ENCODE measurements at regions not wholly inside any gene's neighbourhood (a gene's known extent, or its start where the extent isn't known, plus 50 kb on each side); places are given as distances from the start of the nearest gene placed in this dataset.

GRCh38 chr3:87627316-87627715 is 350.9 kb upstream of the POU1F1 start:
- Histone ChIP-seq H3K4me3 (ENCODE audit: low read length in 2 of 2) (no peak overlapping the region), H3K9me3 (ENCODE audit: control insufficient read depth in 2 of 2, insufficient read depth in 1 of 2, low read length in 1 of 2) (no peaks in the 10 kb centered on the region), H3K4me1 (ENCODE audit: control insufficient read depth in 2 of 2, insufficient read depth in 2 of 2, low read length in 2 of 2) (no peaks in the 10 kb centered on the region), H3K36me3 (ENCODE audit: control insufficient read depth in 2 of 2, insufficient read depth in 2 of 2, low read length in 1 of 2) (no peaks in the 10 kb centered on the region), H3K27ac (ENCODE audit: low read depth in 1 of 2, low read length in 1 of 2) (no peak overlapping the region), H3K27me3 (ENCODE audit: control insufficient read depth in 2 of 2, insufficient read depth in 1 of 2, low read length in 1 of 2) (no peaks in the 10 kb centered on the region)
- 81% methylated on average over 4 of the region's 4 CpGs for WGBS
- no peak for DNase-seq (ENCODE audit: low read depth in 6 of 9, low spot score in 9 of 9)

- 91% methylated on average over 1 of the region's 1 CpG for WGBS
- Histone ChIP-seq H3K36me3 (ENCODE audit: control insufficient read depth in 2 of 2, insufficient read depth in 2 of 2, low read length in 1 of 2) (no peaks in the 10 kb centered on the region), H3K4me3 (ENCODE audit: low read length in 2 of 2) (no peak overlapping the region), H3K27me3 (ENCODE audit: control insufficient read depth in 2 of 2, insufficient read depth in 1 of 2, low read length in 1 of 2) (no peaks in the 10 kb centered on the region), H3K4me1 (ENCODE audit: control insufficient read depth in 2 of 2, insufficient read depth in 2 of 2, low read length in 2 of 2) (no peaks in the 10 kb centered on the region), H3K27ac (ENCODE audit: low read depth in 1 of 2, low read length in 1 of 2) (no peak overlapping the region), H3K9me3 (ENCODE audit: control insufficient read depth in 2 of 2, insufficient read depth in 1 of 2, low read length in 1 of 2) (no peaks in the 10 kb centered on the region)
- no peak for DNase-seq (ENCODE audit: low read depth in 6 of 9, low spot score in 9 of 9)
These were observed 350.2 kb upstream of the POU1F1 start for GRCh38 chr3:87626546-87626945.

- WGBS = 98% methylated on average over 2 of the region's 2 CpGs
- H3K4me3 ChIP-seq (ENCODE audit: low read length in 2 of 2) = no peak overlapping the region
- H3K4me1 ChIP-seq (ENCODE audit: control insufficient read depth in 2 of 2, insufficient read depth in 2 of 2, low read length in 2 of 2) = no peaks in the 10 kb centered on the region
- no peak for DNase-seq (ENCODE audit: low read depth in 6 of 9, low spot score in 9 of 9)
- H3K27me3 ChIP-seq (ENCODE audit: control insufficient read depth in 2 of 2, insufficient read depth in 1 of 2, low read length in 1 of 2) = no peaks in the 10 kb centered on the region
- no peaks in the 10 kb centered on the region for H3K36me3 ChIP-seq (ENCODE audit: control insufficient read depth in 2 of 2, insufficient read depth in 2 of 2, low read length in 1 of 2)
- H3K27ac ChIP-seq (ENCODE audit: low read depth in 1 of 2, low read length in 1 of 2) = no peak overlapping the region
- H3K9me3 ChIP-seq (ENCODE audit: control insufficient read depth in 2 of 2, insufficient read depth in 1 of 2, low read length in 1 of 2) = no peaks in the 10 kb centered on the region
These were observed 349.5 kb upstream of the POU1F1 start for GRCh38 chr3:87625876-87626275.

DNA sequence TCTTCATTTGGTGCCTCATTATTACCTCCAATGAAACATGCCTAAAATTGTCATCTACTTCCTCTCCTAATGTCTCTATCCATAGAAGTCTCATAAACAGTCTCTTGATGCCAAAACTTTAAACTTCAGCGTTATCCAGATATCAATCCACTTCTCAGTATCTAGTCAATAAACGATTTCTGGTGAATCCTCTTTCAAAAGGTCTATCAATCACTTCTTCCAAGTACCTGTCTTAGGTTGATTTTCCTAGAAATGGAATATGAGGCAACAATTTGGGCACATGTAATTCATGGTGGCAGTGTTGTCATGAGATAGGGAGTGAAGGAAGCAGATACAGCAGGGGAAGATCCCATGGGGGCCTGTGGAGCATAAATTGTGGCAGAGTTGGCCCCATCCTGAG is 348.5 kb upstream of the POU1F1 start:
- no peaks in the 10 kb centered on the region for H3K9me3 ChIP-seq (ENCODE audit: control insufficient read depth in 2 of 2, insufficient read depth in 1 of 2, low read length in 1 of 2)
- H3K36me3 ChIP-seq (ENCODE audit: control insufficient read depth in 2 of 2, insufficient read depth in 2 of 2, low read length in 1 of 2) = no peaks in the 10 kb centered on the region
- no peaks in the 10 kb centered on the region for H3K27me3 ChIP-seq (ENCODE audit: control insufficient read depth in 2 of 2, insufficient read depth in 1 of 2, low read length in 1 of 2)
- H3K4me1 ChIP-seq (ENCODE audit: control insufficient read depth in 2 of 2, insufficient read depth in 2 of 2, low read length in 2 of 2) = no peaks in the 10 kb centered on the region
- H3K4me3 ChIP-seq (ENCODE audit: low read length in 2 of 2) = no peak overlapping the region
- 91% methylated on average over 2 of the region's 2 CpGs for WGBS
- no peak for DNase-seq (ENCODE audit: low read depth in 6 of 9, low spot score in 9 of 9)
- H3K27ac ChIP-seq (ENCODE audit: low read depth in 1 of 2, low read length in 1 of 2) = no peak overlapping the region

GRCh38 chr3:87621667-87622066 is 345.3 kb upstream of the POU1F1 start:
- no peak for DNase-seq (ENCODE audit: low read depth in 6 of 9, low spot score in 9 of 9)
- no peak overlapping the region for H3K27ac ChIP-seq (ENCODE audit: low read depth in 1 of 2, low read length in 1 of 2)
- H3K4me1 ChIP-seq (ENCODE audit: control insufficient read depth in 2 of 2, insufficient read depth in 2 of 2, low read length in 2 of 2) = no peaks in the 10 kb centered on the region
- H3K36me3 ChIP-seq (ENCODE audit: control insufficient read depth in 2 of 2, insufficient read depth in 2 of 2, low read length in 1 of 2) = no peaks in the 10 kb centered on the region
- WGBS = 89% methylated on average over 1 of the region's 1 CpG
- no peaks in the 10 kb centered on the region for H3K9me3 ChIP-seq (ENCODE audit: control insufficient read depth in 2 of 2, insufficient read depth in 1 of 2, low read length in 1 of 2)
- H3K4me3 ChIP-seq (ENCODE audit: low read length in 2 of 2) = no peak overlapping the region
- H3K27me3 ChIP-seq (ENCODE audit: control insufficient read depth in 2 of 2, insufficient read depth in 1 of 2, low read length in 1 of 2) = no peaks in the 10 kb centered on the region

DNA sequence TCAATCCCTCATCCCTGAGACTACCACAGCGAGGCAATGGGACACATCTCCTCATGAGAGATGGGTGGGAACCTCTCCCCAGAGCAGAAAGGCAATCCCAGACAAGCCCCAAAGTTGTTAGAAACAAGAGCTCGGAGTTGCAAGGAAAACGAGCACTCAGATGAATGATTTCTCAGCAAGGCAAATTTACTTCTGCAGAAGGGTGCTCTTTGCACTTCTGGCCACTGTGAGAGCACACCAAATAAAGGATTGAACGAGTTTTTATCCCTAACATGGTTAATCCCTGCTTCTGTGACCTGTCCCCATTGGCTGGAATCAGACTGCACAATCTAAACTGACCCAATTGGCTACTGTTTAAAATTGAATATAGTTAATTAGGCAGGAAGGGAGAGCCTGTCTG is 339.1 kb upstream of the POU1F1 start:
- WGBS = 79% methylated on average over 4 of the region's 4 CpGs
- no peaks in the 10 kb centered on the region for H3K4me1 ChIP-seq (ENCODE audit: control insufficient read depth in 2 of 2, insufficient read depth in 2 of 2, low read length in 2 of 2)
- H3K27ac ChIP-seq (ENCODE audit: low read depth in 1 of 2, low read length in 1 of 2) = no peak overlapping the region
- H3K9me3 ChIP-seq (ENCODE audit: control insufficient read depth in 2 of 2, insufficient read depth in 1 of 2, low read length in 1 of 2) = peaks cover 2 to 4% of the 10 kb centered on the region in 2 donors
- H3K27me3 ChIP-seq (ENCODE audit: control insufficient read depth in 2 of 2, insufficient read depth in 1 of 2, low read length in 1 of 2) = no peaks in the 10 kb centered on the region
- H3K4me3 ChIP-seq (ENCODE audit: low read length in 2 of 2) = no peak overlapping the region
- H3K36me3 ChIP-seq (ENCODE audit: control insufficient read depth in 2 of 2, insufficient read depth in 2 of 2, low read length in 1 of 2) = no peaks in the 10 kb centered on the region
- no peak for DNase-seq (ENCODE audit: low read depth in 6 of 9, low spot score in 9 of 9)

DNA sequence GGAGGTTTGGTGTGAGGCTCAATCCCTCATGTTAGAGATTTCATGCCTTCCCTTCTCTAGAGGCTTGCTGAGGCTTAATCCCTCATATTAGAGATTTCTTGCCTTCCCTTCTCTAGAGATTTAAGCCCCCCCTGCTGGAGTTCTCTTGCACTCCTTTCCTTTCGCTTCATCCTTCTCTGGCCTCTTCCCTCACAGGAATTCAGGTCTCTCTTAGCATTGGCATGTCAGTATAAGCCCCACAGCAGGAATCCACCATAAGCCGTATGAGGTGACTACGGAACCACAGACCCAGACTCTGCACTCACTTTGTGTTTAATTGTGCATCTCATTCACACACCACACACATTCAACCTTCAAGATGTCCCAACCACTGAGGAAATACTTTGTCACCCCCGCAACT is 338.6 kb upstream of the POU1F1 start:
- Histone ChIP-seq H3K27me3 (ENCODE audit: control insufficient read depth in 2 of 2, insufficient read depth in 1 of 2, low read length in 1 of 2) (no peaks in the 10 kb centered on the region), H3K4me3 (ENCODE audit: low read length in 2 of 2) (no peak overlapping the region), H3K27ac (ENCODE audit: low read depth in 1 of 2, low read length in 1 of 2) (no peak overlapping the region), H3K4me1 (ENCODE audit: control insufficient read depth in 2 of 2, insufficient read depth in 2 of 2, low read length in 2 of 2) (no peaks in the 10 kb centered on the region), H3K9me3 (ENCODE audit: control insufficient read depth in 2 of 2, insufficient read depth in 1 of 2, low read length in 1 of 2) (peaks cover 2 to 4% of the 10 kb centered on the region in 2 donors), H3K36me3 (ENCODE audit: control insufficient read depth in 2 of 2, insufficient read depth in 2 of 2, low read length in 1 of 2) (no peaks in the 10 kb centered on the region)
- 97% methylated on average over 4 of the region's 4 CpGs for WGBS
- no peak for DNase-seq (ENCODE audit: low read depth in 6 of 9, low spot score in 9 of 9)

DNA sequence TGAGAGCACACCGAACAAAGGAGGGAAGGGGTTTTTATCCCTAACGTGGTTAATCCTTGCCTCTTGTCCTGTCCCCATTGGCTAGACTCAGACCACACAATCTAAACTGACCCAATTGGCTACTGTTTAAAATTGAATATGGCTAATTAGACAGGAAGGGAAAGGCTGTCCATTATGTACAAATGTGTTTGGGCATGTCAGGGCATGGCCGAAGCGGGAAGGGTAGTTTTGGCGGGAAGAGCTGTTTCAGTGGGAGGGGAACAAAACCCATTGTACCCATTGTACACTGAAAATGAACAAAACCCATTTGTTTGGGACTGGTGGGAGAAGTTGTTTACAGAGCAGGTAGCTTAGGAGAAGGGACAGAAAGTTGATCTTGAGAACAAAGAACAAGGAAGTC is 330.9 kb upstream of the POU1F1 start:
- no peak overlapping the region for H3K4me3 ChIP-seq (ENCODE audit: low read length in 2 of 2)
- H3K9me3 ChIP-seq (ENCODE audit: control insufficient read depth in 2 of 2, insufficient read depth in 1 of 2, low read length in 1 of 2) = no peaks in the 10 kb centered on the region
- no peak for DNase-seq (ENCODE audit: low read depth in 6 of 9, low spot score in 9 of 9)
- WGBS = 95% methylated on average over 5 of the region's 5 CpGs
- no peaks in the 10 kb centered on the region for H3K27me3 ChIP-seq (ENCODE audit: control insufficient read depth in 2 of 2, insufficient read depth in 1 of 2, low read length in 1 of 2)
- no peaks in the 10 kb centered on the region for H3K36me3 ChIP-seq (ENCODE audit: control insufficient read depth in 2 of 2, insufficient read depth in 2 of 2, low read length in 1 of 2)
- no peak overlapping the region for H3K27ac ChIP-seq (ENCODE audit: low read depth in 1 of 2, low read length in 1 of 2)
- H3K4me1 ChIP-seq (ENCODE audit: control insufficient read depth in 2 of 2, insufficient read depth in 2 of 2, low read length in 2 of 2) = no peaks in the 10 kb centered on the region

- 90% methylated on average over 4 of the region's 4 CpGs for WGBS
These were observed 319.4 kb upstream of the POU1F1 start for GRCh38 chr3:87595798-87596197.

DNA sequence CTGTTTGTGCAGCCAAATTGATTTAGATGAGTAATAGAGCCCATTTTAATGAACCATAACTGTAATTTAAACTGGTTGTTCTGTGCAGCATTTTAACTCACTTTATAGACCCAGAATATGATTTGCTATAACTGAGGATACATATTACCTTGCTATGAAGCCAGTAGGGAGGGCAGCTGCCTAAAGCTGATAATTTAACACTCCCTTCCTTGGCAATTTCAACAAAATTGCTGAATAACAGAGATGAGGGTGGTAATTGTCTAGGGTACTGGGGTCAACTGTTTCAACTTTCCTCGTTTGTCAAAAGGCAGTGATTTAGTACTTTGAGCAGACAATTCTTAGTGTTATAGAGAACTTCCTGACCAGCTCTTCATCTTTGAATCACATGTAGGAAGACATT is 304.9 kb upstream of the POU1F1 start:
- no peaks in the 10 kb centered on the region for H3K36me3 ChIP-seq (ENCODE audit: control insufficient read depth in 2 of 2, insufficient read depth in 2 of 2, low read length in 1 of 2)
- H3K9me3 ChIP-seq (ENCODE audit: control insufficient read depth in 2 of 2, insufficient read depth in 1 of 2, low read length in 1 of 2) = no peaks in the 10 kb centered on the region
- 81% methylated on average over 1 of the region's 1 CpG for WGBS
- no peak overlapping the region for H3K27ac ChIP-seq (ENCODE audit: low read depth in 1 of 2, low read length in 1 of 2)
- H3K4me1 ChIP-seq (ENCODE audit: control insufficient read depth in 2 of 2, insufficient read depth in 2 of 2, low read length in 2 of 2) = no peaks in the 10 kb centered on the region
- DNase-seq (ENCODE audit: low read depth in 6 of 9, low spot score in 9 of 9) = no peak
- H3K4me3 ChIP-seq (ENCODE audit: low read length in 2 of 2) = no peak overlapping the region
- H3K27me3 ChIP-seq (ENCODE audit: control insufficient read depth in 2 of 2, insufficient read depth in 1 of 2, low read length in 1 of 2) = no peaks in the 10 kb centered on the region

More at GRCh38 chr3:87595798-87596197, 319.4 kb upstream of the POU1F1 start:
- Histone ChIP-seq H3K4me3 (ENCODE audit: low read length in 2 of 2) (no peak overlapping the region), H3K27me3 (ENCODE audit: control insufficient read depth in 2 of 2, insufficient read depth in 1 of 2, low read length in 1 of 2) (no peaks in the 10 kb centered on the region), H3K9me3 (ENCODE audit: control insufficient read depth in 2 of 2, insufficient read depth in 1 of 2, low read length in 1 of 2) (peaks cover 0 to 6% of the 10 kb centered on the region in 2 donors), H3K4me1 (ENCODE audit: control insufficient read depth in 2 of 2, insufficient read depth in 2 of 2, low read length in 2 of 2) (no peaks in the 10 kb centered on the region), H3K27ac (ENCODE audit: low read depth in 1 of 2, low read length in 1 of 2) (no peak overlapping the region), H3K36me3 (ENCODE audit: control insufficient read depth in 2 of 2, insufficient read depth in 2 of 2, low read length in 1 of 2) (no peaks in the 10 kb centered on the region)
- DNase-seq (ENCODE audit: low read depth in 6 of 9, low spot score in 9 of 9) = no peak

All from thymus (tissue), 11 donors.